AG09319 (cell line): ENCODE measurements at regions not wholly inside any gene's neighbourhood (a gene's known extent, or its start where the extent isn't known, plus 50 kb on each side); places are given as distances from the start of the nearest gene placed in this dataset.
"Not testable (repeated sequence)": the region's sequence is repeated elsewhere in the genome, so short reads cannot be mapped to it uniquely, and the experiment has no call there.

Experiments
- DNase-seq: peaks from one replicate; pipeline ENCODE4 v3.0.0-alpha.2; 2010; ENCODE audit warnings: low read depth; ENCODE audit errors: extremely low read depth
- TF ChIP-seq, protein P1 (sequence below): IDR thresholded peaks from 2 replicates; pipeline ENCODE4 v1.5.1; 2011; ENCODE audit warnings: low read depth, mild to moderate bottlenecking, inconsistent platforms, low read length, moderate library complexity

DNA sequence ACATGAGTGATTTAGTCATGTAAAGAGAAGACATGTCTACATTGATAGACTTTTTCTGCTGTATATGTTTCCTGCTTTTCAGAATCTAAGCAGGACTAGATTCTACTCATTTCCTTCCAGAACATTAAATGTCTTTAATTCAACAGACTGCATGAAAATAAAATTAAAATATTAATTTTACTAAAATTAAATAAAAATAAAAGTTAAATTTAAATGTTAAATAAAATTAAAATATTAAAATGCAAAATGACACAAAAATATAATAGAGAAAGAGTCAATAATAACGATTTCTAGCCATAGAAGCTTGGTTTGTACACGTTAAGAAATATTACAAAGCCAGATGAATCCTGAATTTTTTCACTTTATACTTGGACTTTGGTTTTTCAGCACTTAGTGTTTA lies 552.8 kb upstream of the NR5A2 start:
- TF ChIP-seq, protein P1, sequence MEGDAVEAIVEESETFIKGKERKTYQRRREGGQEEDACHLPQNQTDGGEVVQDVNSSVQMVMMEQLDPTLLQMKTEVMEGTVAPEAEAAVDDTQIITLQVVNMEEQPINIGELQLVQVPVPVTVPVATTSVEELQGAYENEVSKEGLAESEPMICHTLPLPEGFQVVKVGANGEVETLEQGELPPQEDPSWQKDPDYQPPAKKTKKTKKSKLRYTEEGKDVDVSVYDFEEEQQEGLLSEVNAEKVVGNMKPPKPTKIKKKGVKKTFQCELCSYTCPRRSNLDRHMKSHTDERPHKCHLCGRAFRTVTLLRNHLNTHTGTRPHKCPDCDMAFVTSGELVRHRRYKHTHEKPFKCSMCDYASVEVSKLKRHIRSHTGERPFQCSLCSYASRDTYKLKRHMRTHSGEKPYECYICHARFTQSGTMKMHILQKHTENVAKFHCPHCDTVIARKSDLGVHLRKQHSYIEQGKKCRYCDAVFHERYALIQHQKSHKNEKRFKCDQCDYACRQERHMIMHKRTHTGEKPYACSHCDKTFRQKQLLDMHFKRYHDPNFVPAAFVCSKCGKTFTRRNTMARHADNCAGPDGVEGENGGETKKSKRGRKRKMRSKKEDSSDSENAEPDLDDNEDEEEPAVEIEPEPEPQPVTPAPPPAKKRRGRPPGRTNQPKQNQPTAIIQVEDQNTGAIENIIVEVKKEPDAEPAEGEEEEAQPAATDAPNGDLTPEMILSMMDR: no peak
- no peak for DNase-seq

DNA sequence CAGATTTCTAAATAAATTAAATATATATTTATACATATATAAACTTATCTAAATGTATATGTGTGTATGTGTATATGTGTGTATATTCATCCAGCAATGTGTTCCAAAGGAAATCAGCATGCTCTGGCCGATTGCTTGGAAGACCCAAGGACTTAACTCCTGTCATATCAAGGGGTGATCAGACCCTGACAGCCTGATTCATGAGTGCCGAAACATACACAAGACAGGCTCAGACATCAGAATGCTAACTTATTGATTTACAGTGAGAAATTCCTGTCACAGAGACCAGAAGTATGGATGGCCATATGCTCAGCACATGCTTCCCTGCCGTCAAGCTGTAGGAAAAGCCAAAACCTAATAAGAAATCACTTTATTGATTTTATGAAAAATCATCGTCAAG lies 545.1 kb upstream of the NR5A2 start:
- no peak for DNase-seq
- TF ChIP-seq, protein P1: no peak

DNA sequence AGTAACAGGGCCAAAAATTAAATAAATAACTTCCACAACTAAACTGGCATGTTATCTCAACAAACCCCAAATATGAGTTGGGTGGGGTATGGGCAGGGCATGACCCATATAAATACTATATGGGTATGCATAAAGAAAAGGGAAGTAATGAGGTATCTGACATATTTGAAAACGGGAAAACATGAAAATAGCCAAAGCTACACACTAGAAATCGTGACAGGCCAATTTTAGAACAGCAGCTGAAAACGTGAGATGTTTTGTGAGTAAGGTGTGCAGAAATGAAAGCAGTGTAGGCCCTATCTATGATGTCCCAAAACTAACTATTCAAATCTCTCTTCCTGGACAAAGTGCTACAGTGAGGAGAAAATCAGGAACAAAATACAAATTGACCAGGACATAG lies 537.9 kb upstream of the NR5A2 start:
- TF ChIP-seq, protein P1: no peak
- DNase-seq: no peak

DNA sequence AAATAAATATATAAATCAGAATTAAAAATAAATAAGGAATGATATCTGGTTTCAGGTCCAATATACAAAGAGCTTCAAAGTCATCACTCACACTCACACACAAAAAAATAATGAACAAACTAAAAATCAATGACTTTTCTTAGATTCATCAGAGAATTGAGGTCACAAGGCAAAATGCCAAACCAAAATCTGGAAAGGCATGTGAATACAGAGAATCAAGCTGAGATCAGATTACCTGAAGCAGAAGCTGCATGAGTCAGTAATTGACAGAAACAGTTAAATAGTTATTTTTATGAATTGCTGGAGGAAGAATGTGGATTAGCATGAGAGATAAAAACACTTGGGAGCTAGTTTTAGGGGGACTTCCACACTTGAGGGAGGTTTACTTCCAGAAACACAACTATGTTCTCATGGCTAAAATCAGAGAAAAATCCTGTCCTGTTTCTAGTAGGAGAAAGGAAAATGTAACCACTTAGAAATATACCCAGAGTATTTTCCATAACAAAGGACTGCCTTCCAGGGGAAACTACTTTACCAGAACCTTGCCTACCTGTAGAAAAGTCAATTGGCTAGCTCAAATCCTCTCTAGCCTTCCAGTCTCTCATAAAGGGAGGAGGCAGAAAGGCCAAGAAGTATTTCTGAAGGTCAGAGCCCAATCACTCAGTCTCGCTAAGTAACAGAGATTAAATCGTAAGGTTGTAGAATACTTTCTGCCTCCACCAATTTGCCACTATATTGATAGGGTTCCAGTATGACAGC lies 536.6 kb upstream of the NR5A2 start:
- peak; percentile 16 for DNase-seq

DNA sequence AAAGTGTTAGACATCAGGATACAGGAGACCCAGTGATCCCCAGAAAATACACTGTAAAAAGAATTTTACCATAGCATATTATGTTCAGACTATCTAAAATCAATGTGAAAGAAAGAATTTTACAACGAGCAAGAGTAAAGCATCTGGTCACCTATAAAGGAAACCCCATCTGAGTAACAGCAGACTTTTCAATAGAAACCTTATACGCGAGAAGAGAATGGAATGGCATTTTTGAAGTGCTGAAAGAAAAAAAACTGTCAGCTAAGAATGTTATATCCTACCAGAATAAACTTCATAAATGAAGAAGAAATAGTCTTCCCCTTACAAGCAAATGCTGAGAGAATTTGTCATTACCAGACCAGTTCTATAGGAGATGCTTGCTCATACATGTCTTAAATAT lies 532.1 kb upstream of the NR5A2 start:
- DNase-seq: no peak
- TF ChIP-seq, protein P1: no peak

More for the DNA sequence above, 536.6 kb upstream of the NR5A2 start:
- TF ChIP-seq, protein P1: no peak

DNA sequence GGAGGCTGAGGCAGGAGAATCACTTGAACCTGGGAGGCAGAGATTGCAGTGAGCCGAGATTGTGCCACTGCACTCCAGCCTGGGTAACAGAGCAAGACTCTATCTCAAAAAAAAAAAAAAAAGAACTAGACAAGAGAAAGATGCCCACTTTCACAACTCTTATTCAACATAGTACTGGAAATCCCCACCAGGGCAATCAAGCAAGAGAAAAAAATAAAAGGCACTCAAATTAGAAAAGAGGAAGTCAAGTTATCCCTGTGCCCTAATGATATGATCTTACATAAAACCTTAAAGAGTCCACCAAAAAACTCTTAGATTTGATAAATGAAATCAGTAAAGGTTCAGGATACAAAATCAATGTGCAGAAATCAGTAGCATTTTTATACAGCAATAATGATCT lies 528.7 kb upstream of the NR5A2 start:
- DNase-seq: not testable (repeated sequence)

DNA sequence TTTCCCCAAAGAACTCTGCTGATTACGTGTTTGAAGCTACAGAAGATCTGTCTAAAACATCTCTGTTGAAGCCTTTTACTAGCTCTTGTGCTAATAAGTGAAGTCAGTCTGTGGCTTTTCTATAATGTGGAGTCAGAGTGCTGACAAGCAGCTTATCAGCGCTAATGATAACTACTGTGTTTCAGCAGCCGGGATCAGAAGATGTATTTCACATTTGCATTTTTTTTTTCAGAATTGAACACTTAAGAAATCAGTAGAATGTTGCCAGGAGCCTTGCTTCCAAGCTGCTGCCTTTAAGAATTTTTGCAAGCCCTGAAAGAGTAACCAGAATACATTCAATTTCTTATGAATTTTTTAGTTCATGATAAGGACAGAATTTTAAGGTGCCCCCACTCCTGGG lies 519.4 kb upstream of the NR5A2 start:
- no peak for DNase-seq
- TF ChIP-seq, protein P1: no peak

DNA sequence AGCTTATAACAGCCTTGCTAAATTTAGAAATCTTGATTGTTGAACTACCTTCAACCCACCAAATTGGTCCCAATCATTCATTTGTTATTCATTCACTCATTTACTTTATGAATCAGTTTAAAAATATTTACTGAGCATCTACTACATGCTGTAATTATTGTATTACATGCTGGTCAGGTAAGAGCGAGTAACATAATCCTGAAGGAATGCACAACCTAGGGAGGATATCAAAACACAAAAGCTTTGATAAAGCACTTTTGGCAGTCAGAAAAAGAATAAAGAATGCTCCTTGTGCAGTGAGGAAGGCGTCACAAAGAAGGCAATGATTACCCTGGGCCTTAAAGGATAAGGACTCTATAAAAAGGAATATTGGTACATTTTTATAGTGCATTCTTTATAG lies 518.9 kb upstream of the NR5A2 start:
- no peak for DNase-seq
- TF ChIP-seq, protein P1: no peak
